Activated CD8-positive, alpha-beta memory T cell treated with anti-CD3 and anti-CD28 coated beads, Interleukin-2, amount 50 U/mL, for 1 hour (primary cell): ENCODE measurements at regions not wholly inside any gene's neighbourhood (a gene's known extent, or its start where the extent isn't known, plus 50 kb on each side); places are given as distances from the start of the nearest gene placed in this dataset.

ENCODE experiments used
- DNase-seq: peaks from one replicate; pipeline ENCODE4 v3.0.0-alpha.2; 2020; ENCODE audit errors: extremely low read depth

GRCh38 chr13:71087006-71087405 is 780.0 kb downstream of the DACH1 start:
- DNase-seq, result no peak

DNA sequence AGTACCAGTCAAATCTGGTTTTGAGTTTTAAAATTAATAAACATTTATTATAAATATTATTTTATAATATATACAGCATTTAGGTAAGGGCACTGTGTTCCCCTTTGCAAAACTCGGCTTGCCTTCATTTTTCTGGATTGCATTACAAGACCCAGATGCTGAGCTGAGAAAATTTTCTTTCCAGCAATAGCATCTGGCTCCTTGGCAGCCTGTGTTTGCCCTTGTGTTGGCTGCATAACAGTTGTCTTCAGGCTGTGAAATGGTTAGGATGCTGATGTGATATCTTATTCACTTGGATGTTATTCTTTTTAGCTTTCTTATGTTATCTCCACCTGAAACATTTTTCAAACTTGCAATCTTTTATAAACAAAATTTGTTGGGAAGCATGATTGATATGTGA is 784.4 kb downstream of the DACH1 start:
- DNase-seq, result no peak

DNA sequence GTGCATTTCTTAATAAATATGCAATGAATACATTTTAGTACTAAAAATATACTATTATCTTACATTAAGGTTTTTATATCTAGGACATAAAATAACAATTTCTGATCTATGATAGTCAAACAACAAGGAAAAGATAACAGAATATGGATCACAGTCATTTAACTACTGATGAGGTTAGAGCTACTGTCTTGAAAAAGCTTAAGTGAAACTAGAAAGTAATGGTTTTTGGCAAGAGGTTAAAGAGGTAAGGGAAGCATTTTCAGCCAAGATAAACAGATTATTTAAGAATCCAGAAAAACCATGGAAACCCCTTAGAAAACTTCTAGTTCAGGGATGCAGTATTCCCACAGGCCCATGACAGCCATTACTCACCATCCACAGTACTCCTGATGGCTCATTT is 787.4 kb downstream of the DACH1 start:
- no peak for DNase-seq

GRCh38 chr13:71068041-71068440 is 799.0 kb downstream of the DACH1 start:
- DNase-seq, result no peak

DNA sequence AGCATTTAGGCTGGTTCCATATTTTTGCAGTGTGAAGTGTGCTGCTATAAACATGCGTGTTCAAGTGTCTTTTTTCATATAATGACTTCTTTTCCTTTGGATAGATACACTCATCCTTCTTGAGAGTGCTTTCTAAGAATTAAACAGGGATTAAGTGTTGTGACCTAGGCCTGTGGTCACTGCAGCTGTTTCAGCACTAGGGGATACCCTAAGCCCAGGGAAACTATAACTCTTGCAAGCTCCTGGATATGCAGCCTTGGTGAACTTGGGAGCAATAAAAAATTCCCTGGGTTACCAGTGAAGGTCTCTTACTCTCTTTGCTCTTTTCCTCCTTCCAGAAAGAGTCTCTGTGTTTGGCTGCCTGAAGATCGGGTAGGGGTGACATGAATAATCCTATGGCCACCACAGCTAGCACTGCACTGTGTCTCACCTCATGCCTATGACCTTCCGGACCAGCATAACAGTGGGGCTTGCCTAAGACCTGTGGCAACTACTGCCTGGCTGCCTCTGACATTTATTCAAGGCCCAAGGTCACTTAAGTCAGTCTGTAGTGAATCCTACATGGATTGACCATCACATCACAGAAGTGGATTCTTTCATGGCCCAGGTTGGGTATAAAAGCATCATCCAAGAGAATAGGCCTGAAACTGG is 799.7 kb downstream of the DACH1 start:
- no peak for DNase-seq

- DNase-seq, result no peak
Observed at GRCh38 chr13:71056581-71056980, 810.4 kb downstream of the DACH1 start.

- no peak for DNase-seq
Observed at GRCh38 chr13:71055644-71056043, 811.4 kb downstream of the DACH1 start.

- DNase-seq, result no peak
Observed at GRCh38 chr13:71055047-71055446, 812.0 kb downstream of the DACH1 start.

- DNase-seq, result no peak
Observed at GRCh38 chr13:71054358-71054757, 812.6 kb downstream of the DACH1 start.

GRCh38 chr13:71051573-71051972 is 815.4 kb downstream of the DACH1 start:
- no peak for DNase-seq

- DNase-seq, result no peak
Observed at GRCh38 chr13:71046360-71047079, 820.5 kb downstream of the DACH1 start.

- no peak for DNase-seq
Observed at GRCh38 chr13:71045101-71045500, 821.9 kb downstream of the DACH1 start.

GRCh38 chr13:71039440-71039839 is 827.6 kb downstream of the DACH1 start:
- no peak for DNase-seq

- no peak for DNase-seq
Observed at GRCh38 chr13:71034018-71034417, 833.0 kb downstream of the DACH1 start.

DNA sequence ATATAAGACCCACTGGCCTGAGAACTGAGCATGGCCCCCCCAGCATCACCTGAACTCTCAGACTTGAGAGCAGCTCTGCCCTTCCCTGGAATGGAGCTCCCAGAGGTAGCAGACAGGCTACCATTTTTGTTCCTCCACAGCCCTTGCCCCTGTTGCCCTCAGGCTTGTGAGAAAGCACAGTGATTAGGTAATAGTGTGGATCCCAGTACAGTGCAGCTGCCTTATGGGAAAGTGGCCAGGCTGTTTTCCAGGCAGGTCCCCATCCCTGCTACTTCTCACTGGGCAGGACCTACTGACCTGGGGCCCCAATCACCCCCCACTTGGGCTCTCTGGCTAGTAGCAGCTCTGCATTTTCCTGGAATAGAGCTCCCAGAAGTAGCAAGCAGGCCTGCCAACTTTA is 834.0 kb downstream of the DACH1 start:
- no peak for DNase-seq

- DNase-seq, result no peak
Observed at GRCh38 chr13:71030784-71031183, 836.2 kb downstream of the DACH1 start.

DNA sequence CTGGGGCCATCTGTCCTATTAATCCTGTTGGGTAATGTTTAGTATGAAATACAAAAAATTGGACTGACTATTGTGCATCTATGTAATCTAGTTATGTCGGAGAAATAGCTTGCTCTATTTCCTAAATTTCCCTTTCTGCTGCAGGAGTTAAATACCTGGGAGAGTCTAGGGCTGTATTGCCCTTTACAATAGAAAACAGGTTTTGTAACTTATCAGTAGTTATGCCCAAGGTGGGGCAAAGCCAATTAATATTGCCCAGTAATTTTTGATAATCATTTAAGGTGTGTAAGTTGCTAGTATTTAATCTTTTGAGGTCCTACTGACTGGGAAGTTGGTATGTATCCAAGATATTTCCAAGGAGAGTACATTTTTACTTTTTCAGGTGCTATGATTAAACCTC is 838.1 kb downstream of the DACH1 start:
- DNase-seq, result no peak

- DNase-seq, result no peak
Observed at GRCh38 chr13:71021825-71022422, 845.1 kb downstream of the DACH1 start.

GRCh38 chr13:71018995-71019394 is 848.0 kb downstream of the DACH1 start:
- no peak for DNase-seq

- DNase-seq, result no peak
Observed at GRCh38 chr13:71018544-71018943, 848.5 kb downstream of the DACH1 start.

GRCh38 chr13:71017607-71018006 is 849.4 kb downstream of the DACH1 start:
- no peak for DNase-seq

DNA sequence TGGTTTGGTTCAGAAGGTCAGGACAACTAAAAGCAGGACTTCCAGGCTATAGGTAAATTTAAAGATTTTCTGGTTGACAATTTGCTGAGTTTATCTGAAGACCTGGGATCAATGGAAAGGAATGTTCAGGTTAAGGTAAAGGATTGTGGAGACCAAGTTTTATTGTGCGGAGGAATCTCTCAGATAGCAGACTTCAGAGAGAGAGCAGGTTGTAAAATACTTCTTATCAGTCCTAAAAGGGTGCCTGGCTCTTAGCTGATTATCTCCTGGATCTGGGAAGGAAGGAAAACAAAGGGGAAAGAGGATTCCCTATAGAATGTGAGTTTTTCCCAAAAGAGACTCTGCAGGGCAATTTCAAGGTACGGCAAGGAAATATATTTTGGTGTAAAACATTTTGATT is 851.5 kb downstream of the DACH1 start:
- DNase-seq, result no peak

- DNase-seq, result no peak
Observed at GRCh38 chr13:71015021-71015420, 852.0 kb downstream of the DACH1 start.
